SU-DHL-6 (cell line): ENCODE measurements at regions not wholly inside any gene's neighbourhood (a gene's known extent, or its start where the extent isn't known, plus 50 kb on each side); places are given as distances from the start of the nearest gene placed in this dataset.

Experiments used
- EZH2phosphoT487 ChIP-seq: fragments of 200-600 bp; sonication (generic), shearing (Covaris generic); conservative IDR thresholded peaks from 2 replicates; pipeline ENCODE4 v1.6.1; 2018; ENCODE audit warnings: mild to moderate bottlenecking, antibody characterized with exemption, low read length, moderate library complexity, mixed read lengths
- TF ChIP-seq, protein P1 (sequence below): fragments of 200-600 bp; sonication (generic); IDR thresholded peaks from one replicate; pipeline ENCODE4 v1.5.1; 2017; ENCODE audit warnings: antibody characterized with exemption, mild to moderate bottlenecking, low read length, moderate library complexity; ENCODE audit not compliant: insufficient read depth, poor library complexity, severe bottlenecking

DNA sequence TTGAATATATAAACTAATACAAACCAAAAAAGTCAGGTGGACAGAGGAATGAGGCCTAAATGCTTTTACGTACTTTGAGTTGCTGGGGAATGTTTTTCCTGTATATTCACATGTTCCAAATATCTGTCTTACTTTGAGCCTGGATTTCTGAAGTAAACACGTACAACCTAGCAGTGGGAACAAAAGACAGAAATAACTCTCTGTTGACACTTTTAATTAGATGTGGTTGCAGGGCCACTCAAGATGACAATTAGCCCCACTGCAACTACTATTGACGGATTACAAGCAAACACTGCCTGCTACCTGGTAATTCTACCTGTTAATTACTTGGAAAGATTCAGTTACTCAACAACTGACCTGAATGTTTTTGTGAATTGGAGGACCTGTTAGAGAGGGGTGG is 196.9 kb downstream of the TTLL7 start:
- TF ChIP-seq, protein P1, sequence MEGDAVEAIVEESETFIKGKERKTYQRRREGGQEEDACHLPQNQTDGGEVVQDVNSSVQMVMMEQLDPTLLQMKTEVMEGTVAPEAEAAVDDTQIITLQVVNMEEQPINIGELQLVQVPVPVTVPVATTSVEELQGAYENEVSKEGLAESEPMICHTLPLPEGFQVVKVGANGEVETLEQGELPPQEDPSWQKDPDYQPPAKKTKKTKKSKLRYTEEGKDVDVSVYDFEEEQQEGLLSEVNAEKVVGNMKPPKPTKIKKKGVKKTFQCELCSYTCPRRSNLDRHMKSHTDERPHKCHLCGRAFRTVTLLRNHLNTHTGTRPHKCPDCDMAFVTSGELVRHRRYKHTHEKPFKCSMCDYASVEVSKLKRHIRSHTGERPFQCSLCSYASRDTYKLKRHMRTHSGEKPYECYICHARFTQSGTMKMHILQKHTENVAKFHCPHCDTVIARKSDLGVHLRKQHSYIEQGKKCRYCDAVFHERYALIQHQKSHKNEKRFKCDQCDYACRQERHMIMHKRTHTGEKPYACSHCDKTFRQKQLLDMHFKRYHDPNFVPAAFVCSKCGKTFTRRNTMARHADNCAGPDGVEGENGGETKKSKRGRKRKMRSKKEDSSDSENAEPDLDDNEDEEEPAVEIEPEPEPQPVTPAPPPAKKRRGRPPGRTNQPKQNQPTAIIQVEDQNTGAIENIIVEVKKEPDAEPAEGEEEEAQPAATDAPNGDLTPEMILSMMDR: no peak
- no peak for TF ChIP-seq EZH2phosphoT487
